DMS53 (cell line): ENCODE measurements at regions not wholly inside any gene's neighbourhood (a gene's known extent, or its start where the extent isn't known, plus 50 kb on each side); places are given as distances from the start of the nearest gene placed in this dataset.

Experiments used
- DNase-seq: peaks from one replicate; lab custom pipeline; 2025; lab: John Stamatoyannopoulos, UW

DNA sequence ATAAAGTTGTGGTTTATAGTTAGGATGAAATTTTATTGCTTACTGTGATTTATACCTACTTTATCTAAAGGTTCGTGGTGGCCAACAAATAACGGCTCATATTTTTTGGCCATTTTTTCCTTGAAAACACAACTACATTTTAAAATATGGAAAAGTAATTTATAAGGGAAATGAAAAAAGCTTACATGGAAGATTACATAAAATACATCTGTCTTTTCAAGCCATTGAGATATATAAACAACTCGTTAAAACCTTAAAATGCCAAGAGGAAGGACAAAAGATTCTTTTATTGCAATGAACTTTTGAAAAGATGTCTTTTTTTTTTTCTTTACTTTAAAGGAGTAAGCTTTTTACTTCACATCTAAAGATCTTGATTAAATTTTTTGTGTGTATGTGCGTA, 55.4 kb upstream of the EYA4 start:
- DNase-seq: no peak

DNA sequence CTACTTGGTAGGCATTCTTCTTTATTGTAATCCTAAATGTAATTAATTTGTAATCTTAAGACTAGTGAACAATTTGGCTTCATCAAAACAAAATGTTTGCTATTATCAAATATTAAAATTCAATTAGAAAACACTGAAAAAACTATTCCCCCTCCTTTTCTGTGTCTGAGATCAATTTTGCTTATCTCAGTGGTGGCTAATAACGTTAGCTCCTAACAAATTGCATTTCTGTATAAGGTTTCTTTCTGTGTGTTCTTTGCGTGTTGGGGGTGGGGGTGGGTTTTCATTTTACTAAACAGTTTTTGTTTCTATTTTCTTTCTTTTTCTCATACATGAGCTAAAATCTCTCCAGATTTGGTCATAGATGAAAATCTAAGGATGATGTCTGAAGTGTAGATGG, 54.0 kb upstream of the EYA4 start:
- no peak for DNase-seq

DNA sequence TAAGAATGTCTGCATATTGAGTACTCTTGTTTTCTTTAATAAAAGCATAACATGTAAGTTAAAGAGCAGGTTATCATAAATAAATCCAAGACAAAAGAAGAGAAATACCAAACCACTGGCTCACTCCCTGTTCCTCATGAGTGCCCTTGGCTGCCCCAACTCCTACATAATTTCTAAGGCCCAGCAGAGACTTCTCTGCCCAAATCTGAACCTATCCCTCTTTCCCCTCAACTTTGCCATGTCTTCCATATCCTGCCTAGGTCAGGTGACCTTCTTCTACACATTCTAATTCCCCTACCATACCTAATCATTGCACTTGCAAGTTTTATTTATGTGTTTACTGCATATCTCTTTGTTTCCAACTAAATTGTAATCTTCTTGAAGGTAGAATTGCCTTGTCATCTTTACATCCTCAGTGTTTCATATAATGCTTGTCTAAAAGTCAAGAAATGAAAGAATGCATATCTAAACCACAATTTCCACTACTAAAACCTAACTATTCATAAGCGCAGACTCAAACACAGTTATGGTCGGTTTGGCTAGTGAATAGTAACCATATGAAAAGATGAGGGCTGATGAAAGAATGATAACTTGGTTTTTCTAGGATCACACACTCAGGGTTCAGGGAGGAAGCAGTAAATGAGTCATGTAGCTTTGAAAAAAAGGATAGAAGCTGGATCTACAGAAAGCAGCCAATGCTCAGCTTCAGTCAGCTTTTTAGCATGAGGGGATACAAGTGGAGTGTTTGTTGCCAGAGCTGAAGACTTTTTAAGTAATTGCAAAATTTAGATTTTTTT, 53.3 kb upstream of the EYA4 start:
- no peak for DNase-seq

DNA sequence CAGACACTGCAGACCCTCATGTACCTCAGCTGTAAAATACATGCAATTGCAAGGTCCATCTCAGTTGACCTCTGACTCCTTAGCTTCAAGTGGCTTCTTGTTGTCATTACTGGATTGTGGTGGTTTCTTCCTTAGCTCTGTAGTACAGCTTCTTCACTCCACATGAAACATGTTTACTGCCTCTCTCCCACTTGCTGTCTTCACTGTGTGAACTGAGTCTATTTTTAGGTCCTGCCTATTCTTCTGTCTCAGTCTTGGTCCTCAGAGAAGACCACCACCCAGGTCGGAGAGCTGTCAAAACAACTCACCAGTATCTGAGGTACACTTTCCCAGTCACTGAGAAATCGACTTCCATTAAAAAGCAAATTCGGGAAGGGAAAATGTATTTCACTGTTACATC, 50.2 kb upstream of the EYA4 start:
- DNase-seq: no peak

DNA sequence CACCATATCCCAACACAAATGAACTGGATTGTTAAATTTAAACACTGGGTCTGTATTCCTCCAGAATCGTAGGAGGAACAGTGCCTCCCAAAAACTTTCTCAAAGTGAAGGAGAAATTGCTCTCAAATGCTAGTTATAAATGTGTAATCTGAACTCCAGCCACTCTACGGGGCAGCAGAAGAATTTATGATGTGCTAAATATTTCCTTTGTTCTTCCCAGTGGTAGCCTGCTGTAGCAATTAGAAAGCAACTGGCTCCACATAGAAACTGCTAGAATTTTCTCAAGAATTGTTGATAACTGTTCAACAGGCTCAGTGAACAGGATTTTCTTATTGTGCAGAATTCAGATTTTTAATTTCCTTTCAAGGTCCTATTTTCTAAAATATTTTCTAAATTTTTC, 49.8 kb upstream of the EYA4 start:
- DNase-seq: no peak
